ENCODE measurements at regions not wholly inside any gene's neighbourhood (a gene's known extent, or its start where the extent isn't known, plus 50 kb on each side); places are given as distances from the start of the nearest gene placed in this dataset.
"Not testable (repeated sequence)": the region's sequence is repeated elsewhere in the genome, so short reads cannot be mapped to it uniquely, and the experiment has no call there.

DNA sequence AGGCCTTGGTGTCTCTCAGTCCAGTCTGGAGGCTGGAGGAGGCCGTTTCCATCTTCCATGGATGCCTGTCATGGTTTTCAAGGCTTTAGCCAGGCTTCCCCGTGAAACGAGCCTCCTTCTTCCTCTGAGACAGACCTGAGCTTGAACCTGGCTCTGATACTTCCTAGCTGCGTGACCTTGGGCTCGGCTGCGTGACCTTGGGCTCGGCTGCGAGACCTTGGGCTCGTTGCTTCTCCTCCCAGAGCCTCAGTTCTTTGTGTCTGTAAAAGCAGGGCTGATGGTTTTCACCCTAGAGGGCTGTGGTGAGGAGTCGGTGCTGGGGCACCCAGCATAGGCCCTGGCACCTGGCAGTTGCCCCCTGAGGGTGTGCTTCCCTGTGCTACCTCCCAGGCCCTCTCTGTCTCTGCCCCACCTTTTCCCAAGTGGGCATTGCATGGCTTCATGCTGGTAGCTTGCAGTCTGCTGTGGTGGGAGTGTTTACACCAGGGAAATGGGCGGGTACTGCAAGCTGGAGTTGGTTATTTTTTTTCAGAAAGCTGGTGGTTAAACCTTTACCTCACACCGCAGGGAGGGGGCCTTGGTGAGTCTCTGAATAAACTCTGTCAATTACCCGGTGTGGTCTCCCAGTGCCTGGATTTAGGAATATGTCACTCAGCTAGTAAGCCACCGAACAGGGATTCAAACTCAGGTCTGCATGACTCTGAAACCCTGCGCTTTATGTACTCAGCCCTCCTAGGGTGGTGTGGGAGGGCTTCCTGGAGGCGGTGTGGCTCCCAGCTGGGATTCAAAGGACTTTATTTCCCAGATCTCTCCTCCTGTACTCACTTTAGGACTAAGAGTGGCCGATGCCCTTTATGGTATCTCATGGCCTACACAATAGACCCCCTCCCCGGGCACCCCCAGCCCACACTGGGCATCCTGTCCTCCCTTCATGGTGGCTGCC, 129.0 kb upstream of the CIBAR2 start:
- Histone ChIP-seq H4K20me1 (ENCODE audit: insufficient read depth) (peaks cover 3% of the 10 kb centered on the region; the same call in 1 of the 2 replicates), H3K4me2 (ENCODE audit: unreplicated experiment) (no peak overlapping the region), H2AFZ (no peak overlapping the region), H3K9me3 (ENCODE audit: low read depth) (no peaks in the 10 kb centered on the region), H3K9me2 (ENCODE audit: insufficient read depth) (no peaks in the 10 kb centered on the region), H3K9ac (no peak overlapping the region), H3K4me1 (ENCODE audit: insufficient read depth) (peaks cover 25% of the 10 kb centered on the region), H3K79me2 (ENCODE audit: insufficient read depth) (peaks cover 73% of the 10 kb centered on the region), H3F3A (ENCODE audit: insufficient read depth) (peaks cover 12% of the 10 kb centered on the region), H3K27ac (no peak overlapping the region), H3K4me3 (no peak overlapping the region), H3K36me3 (ENCODE audit: low read depth) (no peaks in the 10 kb centered on the region), H3K27me3 (replicated peaks; ENCODE audit: insufficient read depth) (no peaks in the 10 kb centered on the region)
- in situ Hi-C loops (cut with MboI): no loop called here
- WGBS, 2 experiments (ENCODE audit: low coverage in 1 of 2, low lambda C conversion rate in 2 of 2, missing lambda C conversion rate in 2 of 2): 73 to 78% methylated on average over 15 to 16 of the region's 18 CpGs
- DNase-seq: no peak
- TF ChIP-seq EZH2phosphoT487 (IDR thresholded peaks at IDR 0.05; ENCODE audit: insufficient read depth, low read depth): no peak

DNA sequence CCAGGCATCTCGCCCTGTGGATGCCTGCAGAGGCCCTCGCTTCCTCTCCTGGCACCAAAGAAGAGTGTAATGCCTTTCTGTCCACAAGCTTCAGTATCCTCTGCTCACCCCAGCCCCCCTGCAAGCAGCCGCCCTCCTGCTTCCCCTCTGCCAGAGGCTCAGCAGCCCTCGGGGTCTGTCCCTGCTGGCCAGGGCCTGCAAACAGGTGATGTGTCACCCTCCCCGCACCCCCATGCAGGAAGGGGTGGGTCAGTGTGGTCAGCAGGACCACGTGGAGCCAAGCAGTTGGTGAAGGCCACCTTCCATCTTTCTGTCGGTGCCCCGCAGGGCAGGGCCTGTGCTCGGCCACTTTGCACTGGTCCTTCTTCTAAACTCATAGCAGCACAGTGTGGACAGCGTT, 129.9 kb upstream of the CIBAR2 start:
- in situ Hi-C loops (cut with MboI): no loop called here
- Histone ChIP-seq H3K9me3 (ENCODE audit: low read depth) (no peaks in the 10 kb centered on the region), H3K79me2 (ENCODE audit: insufficient read depth) (peaks cover 76% of the 10 kb centered on the region), H3K36me3 (ENCODE audit: low read depth) (no peaks in the 10 kb centered on the region), H3K27ac (no peak overlapping the region), H3K4me3 (no peak overlapping the region), H3K9me2 (ENCODE audit: insufficient read depth) (no peaks in the 10 kb centered on the region), H3F3A (ENCODE audit: insufficient read depth) (peaks cover 7% of the 10 kb centered on the region; the same call in 1 of the 2 replicates), H3K4me2 (ENCODE audit: unreplicated experiment) (no peak overlapping the region), H3K4me1 (ENCODE audit: insufficient read depth) (peaks cover 17% of the 10 kb centered on the region), H4K20me1 (ENCODE audit: insufficient read depth) (peaks cover 3% of the 10 kb centered on the region; the same call in 1 of the 2 replicates), H3K9ac (no peak overlapping the region), H3K27me3 (replicated peaks; ENCODE audit: insufficient read depth) (no peaks in the 10 kb centered on the region), H2AFZ (no peak overlapping the region)
- TF ChIP-seq EZH2 (IDR thresholded peaks at IDR 0.05; ENCODE audit: insufficient read depth, poor library complexity, severe bottlenecking) (no peak), EZH2phosphoT487 (IDR thresholded peaks at IDR 0.05; ENCODE audit: insufficient read depth, low read depth) (no peak)
- 89 to 94% methylated on average over 10 of the region's 10 CpGs for whole genome bisulfite sequencing, 2 experiments (ENCODE audit: low coverage in 1 of 2, low lambda C conversion rate in 2 of 2, missing lambda C conversion rate in 2 of 2)
- no peak for DNase-seq

DNA sequence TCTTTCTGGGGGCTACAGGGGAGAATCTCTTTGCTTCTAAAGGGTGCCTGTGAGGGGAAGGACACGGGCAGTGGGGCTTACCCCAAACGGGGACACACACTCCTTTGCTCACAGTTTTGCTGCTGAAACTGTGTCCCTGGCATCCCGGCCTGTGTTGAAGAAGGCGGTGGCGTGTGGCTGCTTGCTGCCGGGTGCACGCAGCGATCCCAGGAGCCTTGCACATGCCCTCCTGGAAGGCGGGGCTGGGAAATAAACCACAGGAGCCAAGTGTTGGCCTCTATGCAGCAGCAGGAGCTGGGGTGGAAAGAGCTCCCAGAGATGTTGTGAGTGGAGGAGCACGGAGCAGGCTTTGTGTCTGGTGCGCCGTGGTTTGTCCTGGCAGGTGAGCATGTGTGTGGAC, 131.0 kb upstream of the CIBAR2 start:
- no peaks in the 10 kb centered on the region for H3K36me3 ChIP-seq (ENCODE audit: low read depth)

DNA sequence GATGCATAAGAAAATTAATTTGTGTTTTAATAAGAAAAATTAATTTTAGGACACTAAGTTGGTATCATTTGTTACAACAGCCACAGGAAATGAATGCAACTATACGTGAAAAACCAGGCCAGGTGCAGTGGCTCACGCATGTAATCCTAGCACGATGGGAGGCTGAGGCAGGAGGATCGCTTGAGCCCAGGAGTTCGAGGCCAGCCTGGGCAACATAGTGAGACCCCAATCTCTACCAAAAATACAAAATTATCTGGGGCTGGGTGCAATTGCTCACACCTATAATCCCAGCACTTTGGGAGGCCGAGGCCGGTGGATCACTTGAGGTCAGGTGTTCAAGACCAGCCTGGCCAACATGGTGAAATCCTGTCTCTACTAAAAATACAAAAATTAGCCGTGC, 132.2 kb upstream of the CIBAR2 start:
- in situ Hi-C loops (cut with MboI); H3K36me3 ChIP-seq (ENCODE audit: low read depth); H3K27me3 ChIP-seq (replicated peaks; ENCODE audit: insufficient read depth); H3K9me2 ChIP-seq (ENCODE audit: insufficient read depth); H3K4me2 ChIP-seq (ENCODE audit: unreplicated experiment); H3K4me1 ChIP-seq (ENCODE audit: insufficient read depth); H3K9me3 ChIP-seq (ENCODE audit: low read depth); DNase-seq; H3K4me3 ChIP-seq; H3K27ac ChIP-seq; H4K20me1 ChIP-seq (ENCODE audit: insufficient read depth); H3F3A ChIP-seq (ENCODE audit: insufficient read depth); H2AFZ ChIP-seq; H3K9ac ChIP-seq: not testable (repeated sequence)
- WGBS, 2 experiments (ENCODE audit: low coverage in 1 of 2, low lambda C conversion rate in 2 of 2, missing lambda C conversion rate in 2 of 2): 93 to 95% methylated on average over 8 of the region's 8 CpGs
- peaks cover 76% of the 10 kb centered on the region for H3K79me2 ChIP-seq (ENCODE audit: insufficient read depth)

More for the DNA sequence above, 131.0 kb upstream of the CIBAR2 start:
- WGBS, 2 experiments (ENCODE audit: low coverage in 1 of 2, low lambda C conversion rate in 2 of 2, missing lambda C conversion rate in 2 of 2): 80 to 82% methylated on average over 11 to 12 of the region's 12 CpGs
- H3K4me2 ChIP-seq (ENCODE audit: unreplicated experiment): no peak overlapping the region
- H3K4me3 ChIP-seq: no peak overlapping the region
- no peak for TF ChIP-seq EZH2phosphoT487 (IDR thresholded peaks at IDR 0.05; ENCODE audit: insufficient read depth, low read depth)
- no peak for TF ChIP-seq EZH2 (IDR thresholded peaks at IDR 0.05; ENCODE audit: insufficient read depth, poor library complexity, severe bottlenecking)
- peaks cover 7% of the 10 kb centered on the region; the same call in 1 of the 2 replicates for H3K4me1 ChIP-seq (ENCODE audit: insufficient read depth)
- no peaks in the 10 kb centered on the region for H3K9me3 ChIP-seq (ENCODE audit: low read depth)
- H3F3A ChIP-seq (ENCODE audit: insufficient read depth): peaks cover 7% of the 10 kb centered on the region; the same call in 1 of the 2 replicates
- no peaks in the 10 kb centered on the region for H3K27me3 ChIP-seq (replicated peaks; ENCODE audit: insufficient read depth)
- H3K79me2 ChIP-seq (ENCODE audit: insufficient read depth): peaks cover 75% of the 10 kb centered on the region
- H3K27ac ChIP-seq: no peak overlapping the region
- H3K9ac ChIP-seq: no peak overlapping the region
- H2AFZ ChIP-seq: no peak overlapping the region
- in situ Hi-C loops (cut with MboI): no loop called here
- peaks cover 3% of the 10 kb centered on the region; the same call in 1 of the 2 replicates for H4K20me1 ChIP-seq (ENCODE audit: insufficient read depth)
- H3K9me2 ChIP-seq (ENCODE audit: insufficient read depth): no peaks in the 10 kb centered on the region
- no peak for DNase-seq
